NCI-H2227 (cell line): ENCODE measurements at regions not wholly inside any gene's neighbourhood (a gene's known extent, or its start where the extent isn't known, plus 50 kb on each side); places are given as distances from the start of the nearest gene placed in this dataset.
"Not testable (repeated sequence)": the region's sequence is repeated elsewhere in the genome, so short reads cannot be mapped to it uniquely, and the experiment has no call there.

Experiments
- DNase-seq: peaks from one replicate; lab custom pipeline; 2025; ENCODE audit not compliant: unreplicated experiment; lab: John Stamatoyannopoulos, UW

DNA sequence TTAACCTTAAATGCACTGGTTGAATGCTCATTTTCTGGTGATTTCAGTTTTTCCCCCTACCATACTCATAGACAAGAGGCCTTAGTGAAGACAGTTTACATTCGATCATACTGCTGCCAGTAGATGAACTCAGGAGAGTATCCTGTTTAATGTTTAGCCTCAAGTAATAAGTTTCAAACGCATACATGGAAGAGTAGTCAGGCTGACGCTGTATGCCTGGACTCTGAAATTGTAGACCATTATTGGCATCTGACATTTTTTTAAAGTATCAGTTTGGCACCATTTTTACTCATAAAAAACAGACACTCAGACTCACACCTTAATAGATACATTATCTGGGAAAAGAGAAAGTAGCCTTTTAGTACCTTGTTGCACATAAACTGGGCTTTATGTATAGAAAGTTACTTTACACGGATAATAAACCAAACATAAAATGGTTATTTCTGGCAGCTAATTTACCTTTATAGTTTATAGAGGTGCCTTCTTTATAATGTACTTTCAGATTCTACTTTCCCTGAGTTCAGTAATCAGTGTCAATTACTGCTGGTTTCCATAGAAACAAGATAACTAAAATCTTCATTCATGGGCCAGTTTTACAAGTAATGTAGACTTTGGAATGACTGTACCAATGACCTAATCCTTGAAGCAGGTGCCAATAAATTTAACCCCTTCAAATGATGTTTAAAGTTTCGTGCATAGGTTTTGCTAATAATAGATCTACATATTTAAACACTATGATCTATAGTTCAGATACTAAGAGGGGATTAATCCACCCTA is 183.8 kb upstream of the ITGA1 start:
- no peak for DNase-seq

- no peak for DNase-seq
Observed at GRCh38 chr5:52605317-52606313, 182.1 kb upstream of the ITGA1 start.

DNA sequence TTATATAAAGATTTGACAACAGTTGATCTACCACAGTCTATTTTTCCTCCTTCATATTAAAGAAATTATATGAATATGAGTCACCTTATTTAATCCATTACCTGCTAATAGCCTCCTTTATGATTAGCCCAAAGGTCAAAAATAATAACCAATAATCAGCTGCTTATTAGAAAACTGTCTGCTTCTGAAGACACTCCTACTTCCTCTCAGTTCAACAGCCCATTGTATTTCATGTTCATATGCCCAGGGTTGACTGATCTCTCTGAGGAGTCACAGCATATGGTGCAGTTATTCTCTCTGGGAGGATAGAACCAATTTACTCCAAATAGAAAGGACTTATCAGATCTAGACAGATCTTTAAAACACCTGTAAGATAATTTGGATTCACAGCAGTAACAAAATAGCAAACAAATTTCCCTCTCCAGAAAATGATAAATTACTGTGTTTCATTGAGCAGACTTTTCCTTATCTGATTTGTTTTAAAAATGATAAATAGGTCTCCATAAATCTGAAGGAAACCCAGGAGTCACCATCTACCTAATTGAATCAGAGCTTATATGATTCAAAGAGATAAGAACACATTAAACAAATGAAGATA is 180.4 kb upstream of the ITGA1 start:
- DNase-seq = no peak

DNA sequence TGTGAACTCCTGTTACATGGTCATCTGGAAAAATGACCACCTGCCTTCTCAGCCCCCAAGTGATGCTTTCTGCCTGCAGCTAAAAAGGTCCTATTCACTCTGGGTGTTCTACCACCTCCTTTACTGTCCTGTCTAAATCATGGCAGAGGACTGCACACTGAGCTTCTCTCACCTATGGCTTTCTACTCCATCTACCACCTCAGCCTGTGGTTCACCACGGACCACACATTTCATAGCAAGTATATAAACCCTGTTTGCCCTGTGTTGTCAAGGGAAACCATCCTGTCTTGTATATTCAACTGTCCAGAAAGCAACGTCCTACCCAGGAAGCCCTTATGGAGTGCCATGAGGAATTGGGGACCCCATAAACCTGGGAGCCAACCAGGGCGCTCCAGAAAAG is 167.4 kb upstream of the ITGA1 start:
- no peak for DNase-seq

DNA sequence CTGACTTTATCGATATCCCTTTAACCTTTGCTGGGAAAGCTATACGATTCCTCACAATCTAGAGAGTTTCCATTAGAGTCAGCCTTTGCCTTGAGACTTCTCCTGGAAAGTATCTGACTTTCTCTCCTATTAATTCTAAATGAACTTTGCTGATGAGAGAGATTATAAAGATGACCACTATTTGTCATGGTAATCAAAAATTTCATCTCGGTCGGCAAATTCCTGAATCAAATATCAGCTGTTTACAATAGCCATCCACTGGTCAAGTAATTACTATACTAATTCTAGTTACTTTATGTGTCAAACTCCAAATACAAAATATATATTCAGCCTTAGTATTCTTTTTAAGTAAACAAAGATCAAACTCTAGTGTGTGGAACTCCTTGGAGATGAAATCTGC is 164.4 kb upstream of the ITGA1 start:
- no peak for DNase-seq

- no peak for DNase-seq
Observed at GRCh38 chr5:52624291-52624690, 163.4 kb upstream of the ITGA1 start.

DNA sequence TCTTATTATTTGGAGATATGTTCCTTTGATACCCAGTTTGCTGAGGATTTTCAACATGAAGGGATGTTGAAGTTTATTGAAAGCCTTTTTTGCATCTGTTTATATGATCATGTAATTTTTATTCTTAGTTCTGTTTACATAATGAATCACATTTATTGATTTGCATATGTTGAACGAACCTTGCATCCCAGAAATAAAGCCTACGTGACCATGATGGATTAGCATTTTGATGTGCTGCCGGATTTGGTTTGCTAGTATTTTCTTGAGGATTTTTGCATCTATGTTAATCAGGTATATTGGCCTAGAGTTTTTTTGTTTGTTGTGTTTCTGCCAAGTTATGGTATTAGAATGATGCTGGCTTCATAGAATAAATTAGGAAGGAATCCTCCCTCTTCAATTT is 161.4 kb upstream of the ITGA1 start:
- DNase-seq = no peak

DNA sequence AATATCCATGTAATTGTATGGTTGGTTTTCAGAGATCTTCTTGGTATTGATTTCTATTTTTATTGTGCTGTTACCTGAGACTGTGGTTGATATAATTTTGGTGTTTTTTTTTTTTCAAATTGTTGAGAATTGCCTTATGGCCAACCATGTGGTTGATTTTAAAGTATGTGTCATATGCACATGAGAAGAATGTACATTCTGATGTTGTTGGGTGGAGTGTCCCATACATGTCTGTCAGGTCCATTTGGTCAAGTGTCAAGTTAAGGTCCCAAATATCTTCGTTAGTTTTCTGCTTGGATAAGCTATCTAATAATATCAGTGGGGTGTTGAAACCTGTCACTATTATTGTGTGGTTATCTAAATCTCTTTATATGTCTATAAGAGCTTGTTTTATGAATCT is 160.0 kb upstream of the ITGA1 start:
- no peak for DNase-seq

DNA sequence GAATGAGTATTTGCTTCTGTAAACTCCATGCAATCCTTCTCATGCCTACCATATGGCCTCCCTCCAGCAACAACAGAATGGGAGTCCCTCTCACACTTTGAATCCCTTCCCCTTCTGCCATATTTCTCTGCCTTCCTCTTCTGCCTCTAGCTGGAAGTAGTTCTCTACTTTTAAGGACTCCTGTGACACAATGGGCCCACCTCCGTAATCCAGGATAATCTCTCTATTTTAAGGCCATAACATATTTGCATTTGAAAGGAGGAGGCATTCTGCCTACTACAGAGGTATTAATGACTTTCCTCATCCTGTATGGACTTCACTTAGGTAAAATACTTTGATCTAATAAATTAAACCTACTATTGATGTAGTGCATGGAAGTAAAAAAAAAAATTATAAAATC is 155.4 kb upstream of the ITGA1 start:
- DNase-seq = no peak

- not testable (repeated sequence) for DNase-seq
Observed at GRCh38 chr5:52634171-52634570, 153.5 kb upstream of the ITGA1 start.

DNA sequence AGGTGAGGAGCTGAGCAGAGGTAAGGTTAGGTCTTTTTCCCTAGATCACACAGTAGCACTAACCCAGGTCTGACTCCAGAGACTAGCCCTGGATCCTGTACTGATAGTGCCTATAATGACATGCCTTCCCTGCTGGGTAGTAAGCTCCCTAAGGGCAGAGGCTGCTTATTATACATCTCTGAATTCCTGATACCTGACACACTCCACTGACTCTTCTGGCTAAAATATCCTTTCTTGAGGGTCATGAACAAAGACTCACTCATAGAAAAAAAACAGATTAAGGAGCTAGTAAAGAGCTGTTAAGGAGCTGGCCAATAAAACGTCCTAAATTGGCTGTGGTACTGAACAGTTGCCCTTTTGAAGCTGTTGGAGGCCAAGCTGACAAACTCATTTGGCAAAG is 149.0 kb upstream of the ITGA1 start:
- no peak for DNase-seq

- no peak for DNase-seq
Observed at GRCh38 chr5:52648726-52649125, 139.0 kb upstream of the ITGA1 start.

- no peak for DNase-seq
Observed at GRCh38 chr5:52655163-52655562, 132.6 kb upstream of the ITGA1 start.

- DNase-seq = no peak
Observed at GRCh38 chr5:52656569-52657246, 131.0 kb upstream of the ITGA1 start.

DNA sequence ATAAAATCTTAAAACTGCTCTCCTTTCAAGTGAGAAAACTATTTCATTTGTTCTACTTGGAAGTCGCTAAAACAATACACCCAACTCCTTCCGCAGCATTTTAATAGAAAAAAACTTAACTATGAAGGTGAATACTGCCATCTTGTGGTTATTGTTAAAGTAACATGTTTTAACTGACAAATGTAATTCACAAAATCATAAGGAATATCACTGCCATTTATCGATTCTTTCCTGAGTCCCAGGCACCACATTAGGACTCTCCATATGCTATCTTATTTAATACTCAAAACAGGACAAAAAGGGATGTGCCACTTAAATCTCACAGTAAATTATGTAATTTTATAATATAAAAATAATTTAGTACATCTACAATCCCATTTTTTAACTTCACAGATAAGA is 130.5 kb upstream of the ITGA1 start:
- DNase-seq = peak; percentile 65

GRCh38 chr5:52658246-52658645 is 129.5 kb upstream of the ITGA1 start:
- DNase-seq = no peak

DNA sequence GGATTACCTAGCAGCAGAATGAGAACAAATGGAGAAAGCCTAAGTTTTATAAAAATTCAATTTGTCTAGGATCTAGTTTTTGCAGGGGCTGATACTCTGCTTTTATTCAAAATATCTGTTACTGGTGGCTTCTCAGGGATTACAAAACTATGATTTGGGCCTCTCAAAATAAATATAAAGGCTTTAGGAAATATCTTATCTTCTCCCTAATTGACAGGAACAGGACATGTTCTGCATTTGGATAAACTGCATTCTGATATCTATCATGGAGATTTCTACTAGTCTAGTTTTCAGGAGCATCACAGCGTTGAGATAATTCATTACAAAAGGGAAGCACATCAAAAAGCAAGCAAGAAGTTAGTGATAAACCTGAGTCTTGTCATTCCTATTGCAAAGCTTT is 127.1 kb upstream of the ITGA1 start:
- DNase-seq = no peak

DNA sequence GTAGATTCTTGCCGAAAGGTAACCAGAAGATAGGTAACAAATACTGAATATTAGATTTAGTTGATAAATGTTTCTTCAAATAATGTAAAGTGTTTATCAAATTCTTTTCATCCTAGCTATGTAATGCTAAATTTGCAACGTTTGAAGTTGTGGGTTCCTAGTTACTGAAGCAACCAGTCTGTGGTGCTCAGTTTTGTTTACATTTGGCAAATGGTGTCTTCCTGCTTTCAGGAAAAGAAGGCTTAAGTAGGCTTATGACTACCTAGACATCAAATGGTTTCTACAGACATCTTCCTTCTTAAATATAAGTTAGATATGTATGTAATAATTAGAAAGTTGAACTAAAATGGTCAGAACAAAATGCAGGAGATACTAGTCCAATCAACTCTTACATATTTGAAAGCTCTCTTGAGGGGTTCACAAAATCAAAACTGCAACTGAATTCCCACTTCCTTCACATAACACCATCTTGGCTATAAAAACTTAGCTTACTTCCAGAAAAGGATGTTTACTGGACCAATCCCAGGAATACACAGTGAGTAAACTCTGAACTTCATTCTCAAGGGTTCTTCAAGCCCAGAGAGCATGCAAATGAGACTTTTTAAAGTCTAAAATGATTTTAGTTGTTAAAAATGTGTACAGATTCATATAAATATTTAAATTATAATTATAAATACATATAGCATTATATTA is 125.7 kb upstream of the ITGA1 start:
- no peak for DNase-seq

DNA sequence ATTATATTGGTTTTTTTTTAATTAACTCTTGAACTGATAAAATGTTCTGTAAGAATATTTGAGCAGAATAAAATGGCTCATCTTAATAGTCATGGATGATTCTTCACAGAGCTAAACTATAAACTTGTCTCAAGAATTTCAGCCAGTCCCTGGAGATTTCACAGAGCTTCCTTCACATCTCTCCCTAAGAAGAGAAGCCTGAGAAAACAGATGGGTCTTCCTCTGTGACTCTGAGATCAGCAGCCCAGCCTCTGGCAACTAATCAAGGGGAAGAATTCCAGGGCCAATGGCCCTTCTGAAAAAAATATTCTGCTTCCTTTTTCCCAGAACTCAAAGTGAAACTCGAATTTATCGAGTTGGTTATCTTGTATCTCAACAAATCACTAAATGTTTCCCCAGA is 122.2 kb upstream of the ITGA1 start:
- DNase-seq = no peak

GRCh38 chr5:52668139-52668538 is 119.6 kb upstream of the ITGA1 start:
- DNase-seq = no peak
